Neural crest cell (in vitro differentiated cells): ENCODE measurements at regions not wholly inside any gene's neighbourhood (a gene's known extent, or its start where the extent isn't known, plus 50 kb on each side); places are given as distances from the start of the nearest gene placed in this dataset.
A peak's percentile ranks its signal among the peaks of the same experiment; 100 is the strongest.

ENCODE experiments used
- DNase-seq: peaks from one replicate; pipeline ENCODE4 v3.0.0; 2021; ENCODE audit warnings: low read depth, mixed read lengths, low spot score
- H3K27ac Mint-ChIP-seq: one replicate; pipeline ENCODE4 v1.8.0; 2021; ENCODE audit warnings: mild to moderate bottlenecking, mixed read lengths; ENCODE audit not compliant: unreplicated experiment
- H3K27me3 Mint-ChIP-seq: 2 replicates; pipeline ENCODE4 v1.8.0; 2021; ENCODE audit warnings: low read depth, mild to moderate bottlenecking, mixed read lengths
- H3K36me3 Mint-ChIP-seq: 2 replicates; pipeline ENCODE4 v1.8.0; 2021; ENCODE audit warnings: low read depth, mild to moderate bottlenecking, mixed read lengths
- H3K4me1 Mint-ChIP-seq: 2 replicates; pipeline ENCODE4 v1.8.0; 2021; ENCODE audit warnings: mixed read lengths
- H3K4me3 Mint-ChIP-seq: one replicate; pipeline ENCODE4 v1.8.0; 2021; ENCODE audit warnings: mild to moderate bottlenecking, mixed read lengths
- H3K9me3 Mint-ChIP-seq: 2 replicates; pipeline ENCODE4 v1.8.0; 2021; ENCODE audit warnings: mixed read lengths
- TF ChIP-seq, protein P1 (sequence below): fragments of 200-600 bp; sonication (generic); conservative IDR thresholded peaks from 2 replicates; pipeline ENCODE4 v1.5.0; 2021; ENCODE audit warnings: antibody characterized with exemption, mild to moderate bottlenecking

- Mint-ChIP-seq H3K36me3 (no peaks in the 10 kb centered on the region), H3K4me1 (peaks cover 20% of the 10 kb centered on the region), H3K9me3 (no peaks in the 10 kb centered on the region), H3K27ac (no peak overlapping the region), H3K27me3 (peaks cover 2% of the 10 kb centered on the region), H3K4me3 (no peak overlapping the region)
- no peak for DNase-seq
- TF ChIP-seq, protein P1, sequence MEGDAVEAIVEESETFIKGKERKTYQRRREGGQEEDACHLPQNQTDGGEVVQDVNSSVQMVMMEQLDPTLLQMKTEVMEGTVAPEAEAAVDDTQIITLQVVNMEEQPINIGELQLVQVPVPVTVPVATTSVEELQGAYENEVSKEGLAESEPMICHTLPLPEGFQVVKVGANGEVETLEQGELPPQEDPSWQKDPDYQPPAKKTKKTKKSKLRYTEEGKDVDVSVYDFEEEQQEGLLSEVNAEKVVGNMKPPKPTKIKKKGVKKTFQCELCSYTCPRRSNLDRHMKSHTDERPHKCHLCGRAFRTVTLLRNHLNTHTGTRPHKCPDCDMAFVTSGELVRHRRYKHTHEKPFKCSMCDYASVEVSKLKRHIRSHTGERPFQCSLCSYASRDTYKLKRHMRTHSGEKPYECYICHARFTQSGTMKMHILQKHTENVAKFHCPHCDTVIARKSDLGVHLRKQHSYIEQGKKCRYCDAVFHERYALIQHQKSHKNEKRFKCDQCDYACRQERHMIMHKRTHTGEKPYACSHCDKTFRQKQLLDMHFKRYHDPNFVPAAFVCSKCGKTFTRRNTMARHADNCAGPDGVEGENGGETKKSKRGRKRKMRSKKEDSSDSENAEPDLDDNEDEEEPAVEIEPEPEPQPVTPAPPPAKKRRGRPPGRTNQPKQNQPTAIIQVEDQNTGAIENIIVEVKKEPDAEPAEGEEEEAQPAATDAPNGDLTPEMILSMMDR, result no peak
Measured at GRCh38 chr10:123425680-123426079, 240.5 kb upstream of the GPR26 start.

GRCh38 chr10:123427165-123427786 is 238.9 kb upstream of the GPR26 start:
- no peak for DNase-seq
- H3K4me3 Mint-ChIP-seq, result no peak overlapping the region
- H3K36me3 Mint-ChIP-seq, result no peaks in the 10 kb centered on the region
- H3K27me3 Mint-ChIP-seq, result peaks cover 2% of the 10 kb centered on the region
- H3K27ac Mint-ChIP-seq, result no peak overlapping the region
- H3K9me3 Mint-ChIP-seq, result no peaks in the 10 kb centered on the region
- H3K4me1 Mint-ChIP-seq, result peaks cover 20% of the 10 kb centered on the region
- TF ChIP-seq, protein P1, result peak; percentile 19

DNA sequence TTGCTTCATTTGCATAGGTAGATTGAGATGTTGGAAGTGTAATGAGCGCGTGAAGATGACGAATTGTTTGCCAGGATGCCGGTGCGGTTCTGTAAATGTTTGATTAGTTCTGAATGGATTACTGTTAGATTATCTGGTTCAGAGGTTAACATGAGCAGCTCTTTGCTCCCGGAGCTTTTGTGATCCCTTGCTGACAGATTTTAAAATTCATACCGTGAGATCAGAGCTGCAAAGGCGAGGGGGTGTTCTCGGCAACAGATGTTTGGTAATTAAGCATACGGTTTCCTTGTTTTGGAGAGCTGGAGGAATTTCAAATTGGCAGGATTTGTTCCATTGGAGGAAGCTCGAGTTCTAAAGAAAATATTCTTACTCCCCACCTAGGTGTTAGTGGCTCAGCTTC is 237.8 kb upstream of the GPR26 start:
- peaks cover 2% of the 10 kb centered on the region for H3K27me3 Mint-ChIP-seq

GRCh38 chr10:123429706-123430221 is 236.4 kb upstream of the GPR26 start:
- Mint-ChIP-seq H3K4me3 (no peak overlapping the region), H3K27ac (peak overlapping the region; percentile 10), H3K36me3 (no peaks in the 10 kb centered on the region), H3K9me3 (no peaks in the 10 kb centered on the region), H3K4me1 (peaks cover 20% of the 10 kb centered on the region), H3K27me3 (peaks cover 2% of the 10 kb centered on the region)
- TF ChIP-seq, protein P1, result no peak
- no peak for DNase-seq

More for the DNA sequence above, 237.8 kb upstream of the GPR26 start:
- Mint-ChIP-seq H3K27ac (no peak overlapping the region), H3K4me3 (no peak overlapping the region), H3K36me3 (no peaks in the 10 kb centered on the region), H3K4me1 (peaks cover 20% of the 10 kb centered on the region), H3K9me3 (no peaks in the 10 kb centered on the region)
- no peak for DNase-seq
- TF ChIP-seq, protein P1, result no peak

GRCh38 chr10:123433539-123433938 is 232.6 kb upstream of the GPR26 start:
- Mint-ChIP-seq H3K36me3 (no peaks in the 10 kb centered on the region), H3K9me3 (no peaks in the 10 kb centered on the region), H3K27me3 (no peaks in the 10 kb centered on the region), H3K4me3 (no peak overlapping the region), H3K27ac (peak overlapping the region; percentile 10), H3K4me1 (peaks cover 10% of the 10 kb centered on the region)
- no peak for DNase-seq
- TF ChIP-seq, protein P1, result no peak
